ENCODE measurements at regions not wholly inside any gene's neighbourhood (a gene's known extent, or its start where the extent isn't known, plus 50 kb on each side); places are given as distances from the start of the nearest gene placed in this dataset.

DNA sequence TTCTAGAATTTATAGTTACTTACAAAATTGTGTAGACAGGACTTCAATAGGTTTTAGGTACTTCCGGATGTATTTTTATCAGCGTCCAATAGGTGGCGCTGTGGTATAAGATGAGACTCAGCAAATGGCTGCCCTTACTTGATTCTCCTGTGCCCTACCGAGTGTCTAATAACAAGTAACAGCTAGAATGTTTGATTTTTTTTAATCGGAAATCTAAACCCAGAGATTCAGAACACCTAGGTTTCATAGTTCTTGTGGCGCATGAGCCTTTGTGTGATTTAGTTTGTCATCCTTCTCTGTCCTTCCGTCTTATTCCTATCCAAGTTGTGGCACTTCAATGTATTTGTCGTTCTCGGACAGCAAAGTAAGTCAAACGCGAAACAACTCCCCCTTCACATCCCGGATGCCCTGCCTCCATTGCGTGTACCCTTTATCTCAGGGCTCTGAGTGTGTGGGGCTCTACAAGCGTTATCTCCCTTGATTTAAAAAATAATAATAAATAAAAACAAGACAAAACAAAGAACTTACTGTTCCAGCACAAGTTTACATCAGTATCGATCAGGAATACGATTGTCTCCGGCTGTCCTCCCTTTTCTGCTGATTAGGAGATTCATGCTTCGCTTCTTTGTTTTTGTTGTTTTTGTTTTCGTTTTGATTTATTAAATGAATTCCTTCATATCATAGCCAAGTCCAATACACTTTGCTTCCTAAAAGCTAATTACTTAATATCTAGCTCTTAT, 50.7 kb upstream of the SLC30A5 start:
- TF ChIP-seq, protein P1, sequence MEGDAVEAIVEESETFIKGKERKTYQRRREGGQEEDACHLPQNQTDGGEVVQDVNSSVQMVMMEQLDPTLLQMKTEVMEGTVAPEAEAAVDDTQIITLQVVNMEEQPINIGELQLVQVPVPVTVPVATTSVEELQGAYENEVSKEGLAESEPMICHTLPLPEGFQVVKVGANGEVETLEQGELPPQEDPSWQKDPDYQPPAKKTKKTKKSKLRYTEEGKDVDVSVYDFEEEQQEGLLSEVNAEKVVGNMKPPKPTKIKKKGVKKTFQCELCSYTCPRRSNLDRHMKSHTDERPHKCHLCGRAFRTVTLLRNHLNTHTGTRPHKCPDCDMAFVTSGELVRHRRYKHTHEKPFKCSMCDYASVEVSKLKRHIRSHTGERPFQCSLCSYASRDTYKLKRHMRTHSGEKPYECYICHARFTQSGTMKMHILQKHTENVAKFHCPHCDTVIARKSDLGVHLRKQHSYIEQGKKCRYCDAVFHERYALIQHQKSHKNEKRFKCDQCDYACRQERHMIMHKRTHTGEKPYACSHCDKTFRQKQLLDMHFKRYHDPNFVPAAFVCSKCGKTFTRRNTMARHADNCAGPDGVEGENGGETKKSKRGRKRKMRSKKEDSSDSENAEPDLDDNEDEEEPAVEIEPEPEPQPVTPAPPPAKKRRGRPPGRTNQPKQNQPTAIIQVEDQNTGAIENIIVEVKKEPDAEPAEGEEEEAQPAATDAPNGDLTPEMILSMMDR (IDR thresholded peaks at IDR 0.05; ENCODE audit: low read depth, low read length), result peak; percentile 69
- DNase-seq (ENCODE audit: low read depth in 1 of 2, low spot score in 1 of 2), result peak; percentile 85 to 97
- Histone ChIP-seq H3K4me3 (peak overlapping the region; percentile 20), H3K4me1 (ENCODE audit: low read depth) (no peaks in the 10 kb centered on the region), H3K27ac (no peak overlapping the region), H3K27me3 (no peaks in the 10 kb centered on the region), H3K36me3 (no peaks in the 10 kb centered on the region), H3K9me3 (ENCODE audit: low read depth) (no peaks in the 10 kb centered on the region)

DNA sequence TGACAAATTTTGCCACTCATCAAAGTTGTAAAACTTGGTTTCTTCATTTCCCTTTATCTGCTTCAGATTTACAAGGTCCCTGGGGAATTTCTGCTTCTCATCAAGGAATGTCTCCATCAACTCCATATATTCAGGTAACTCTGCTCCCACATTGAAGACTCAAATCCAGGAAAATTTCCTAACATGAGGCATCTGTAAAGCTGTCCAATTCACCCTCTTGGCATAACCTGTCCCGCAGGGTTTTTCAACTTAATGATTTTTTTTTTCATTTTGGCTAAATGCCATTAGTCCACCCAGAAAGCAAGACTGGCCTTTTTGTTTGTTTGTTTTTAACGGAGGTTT, 50.2 kb upstream of the SLC30A5 start:
- Histone ChIP-seq H3K36me3 (no peaks in the 10 kb centered on the region), H3K27ac (no peak overlapping the region), H3K4me1 (ENCODE audit: low read depth) (no peaks in the 10 kb centered on the region), H3K27me3 (no peaks in the 10 kb centered on the region), H3K4me3 (no peak overlapping the region), H3K9me3 (ENCODE audit: low read depth) (no peaks in the 10 kb centered on the region)
- TF ChIP-seq, protein P1 (IDR thresholded peaks at IDR 0.05; ENCODE audit: low read depth, low read length), result no peak
- DNase-seq (ENCODE audit: low read depth in 1 of 2, low spot score in 1 of 2), result peak in 1 of 2 donors; percentile 37

Data from cardiac muscle cell (in vitro differentiated cells and primary cell).